ENCODE measurements at regions not wholly inside any gene's neighbourhood (a gene's known extent, or its start where the extent isn't known, plus 50 kb on each side); places are given as distances from the start of the nearest gene placed in this dataset.
"Not testable (repeated sequence)": the region's sequence is repeated elsewhere in the genome, so short reads cannot be mapped to it uniquely, and the experiment has no call there.

- TF ChIP-seq EZH2 (IDR thresholded peaks at IDR 0.05; ENCODE audit: borderline replicate concordance, low read depth, low read length, severe bottlenecking), result no peak
- TF ChIP-seq CTCF (IDR thresholded peaks at IDR 0.05; ENCODE audit: borderline replicate concordance, extremely low read depth, low read length, poor library complexity, severe bottlenecking), result no peak
- ATAC-seq (ENCODE audit: insufficient read depth, low read depth) (no peak), DNase-seq (no peak)
- no peaks in the 10 kb centered on the region for H3K9me3 ChIP-seq (ENCODE audit: insufficient read depth, low read length, severe bottlenecking)
- no peaks in the 10 kb centered on the region for H3K79me2 ChIP-seq (ENCODE audit: insufficient read depth, low read length)
- no peaks in the 10 kb centered on the region for H3K4me1 ChIP-seq (ENCODE audit: insufficient read depth, low read length)
- H3K27ac ChIP-seq (ENCODE audit: low read length), result no peak overlapping the region
- no peak overlapping the region for H3K9ac ChIP-seq (ENCODE audit: low read depth, low read length)
- no peaks in the 10 kb centered on the region for H4K20me1 ChIP-seq (ENCODE audit: insufficient read depth, low read length)
- no peak overlapping the region for H3K4me2 ChIP-seq (ENCODE audit: insufficient read depth, low read length)
- H3K36me3 ChIP-seq (ENCODE audit: insufficient read depth, low read length), result no peaks in the 10 kb centered on the region
- H3K27me3 ChIP-seq (ENCODE audit: insufficient read depth, low read length, poor library complexity), result no peaks in the 10 kb centered on the region
- H3K4me3 ChIP-seq (ENCODE audit: low read depth in 1 of 2, low read length in 2 of 2), result no peak overlapping the region
- no peak overlapping the region for H2AFZ ChIP-seq (ENCODE audit: low read depth, low read length)
These were observed 247.3 kb upstream of the NSMCE3 start for GRCh38 chr15:29516929-29517328.

GRCh38 chr15:29514926-29515325 is 245.3 kb upstream of the NSMCE3 start:
- Histone ChIP-seq H3K4me1 (ENCODE audit: insufficient read depth, low read length) (no peaks in the 10 kb centered on the region), H3K9ac (ENCODE audit: low read depth, low read length) (no peak overlapping the region), H3K9me3 (ENCODE audit: insufficient read depth, low read length, severe bottlenecking) (no peaks in the 10 kb centered on the region), H3K79me2 (ENCODE audit: insufficient read depth, low read length) (no peaks in the 10 kb centered on the region), H2AFZ (ENCODE audit: low read depth, low read length) (no peak overlapping the region), H3K36me3 (ENCODE audit: insufficient read depth, low read length) (no peaks in the 10 kb centered on the region), H4K20me1 (ENCODE audit: insufficient read depth, low read length) (no peaks in the 10 kb centered on the region), H3K4me2 (ENCODE audit: insufficient read depth, low read length) (no peak overlapping the region), H3K27ac (ENCODE audit: low read length) (no peak overlapping the region), H3K27me3 (ENCODE audit: insufficient read depth, low read length, poor library complexity) (no peaks in the 10 kb centered on the region), H3K4me3 (ENCODE audit: low read depth in 1 of 2, low read length in 2 of 2) (no peak overlapping the region)
- TF ChIP-seq CTCF (IDR thresholded peaks at IDR 0.05; ENCODE audit: borderline replicate concordance, extremely low read depth, low read length, poor library complexity, severe bottlenecking) (no peak), EZH2 (IDR thresholded peaks at IDR 0.05; ENCODE audit: borderline replicate concordance, low read depth, low read length, severe bottlenecking) (no peak)
- DNase-seq, result no peak
- ATAC-seq (ENCODE audit: insufficient read depth, low read depth), result no peak

- no peak overlapping the region for H3K9ac ChIP-seq (ENCODE audit: low read depth, low read length)
- DNase-seq, result no peak
These were observed 242.0 kb upstream of the NSMCE3 start for GRCh38 chr15:29511663-29512062.

GRCh38 chr15:29505535-29505934 is 235.9 kb upstream of the NSMCE3 start:
- not testable (repeated sequence) for H3K9me3 ChIP-seq (ENCODE audit: insufficient read depth, low read length, severe bottlenecking); H3K4me3 ChIP-seq (ENCODE audit: low read depth in 1 of 2, low read length in 2 of 2); H3K9ac ChIP-seq (ENCODE audit: low read depth, low read length); H3K4me2 ChIP-seq (ENCODE audit: insufficient read depth, low read length); DNase-seq; H2AFZ ChIP-seq (ENCODE audit: low read depth, low read length); H3K27ac ChIP-seq (ENCODE audit: low read length); H4K20me1 ChIP-seq (ENCODE audit: insufficient read depth, low read length); ATAC-seq (ENCODE audit: insufficient read depth, low read depth); H3K4me1 ChIP-seq (ENCODE audit: insufficient read depth, low read length); H3K79me2 ChIP-seq (ENCODE audit: insufficient read depth, low read length); H3K27me3 ChIP-seq (ENCODE audit: insufficient read depth, low read length, poor library complexity); H3K36me3 ChIP-seq (ENCODE audit: insufficient read depth, low read length)

More at GRCh38 chr15:29511663-29512062, 242.0 kb upstream of the NSMCE3 start:
- Histone ChIP-seq H3K27me3 (ENCODE audit: insufficient read depth, low read length, poor library complexity) (no peaks in the 10 kb centered on the region), H3K4me2 (ENCODE audit: insufficient read depth, low read length) (no peak overlapping the region), H3K79me2 (ENCODE audit: insufficient read depth, low read length) (no peaks in the 10 kb centered on the region), H2AFZ (ENCODE audit: low read depth, low read length) (no peak overlapping the region), H3K4me1 (ENCODE audit: insufficient read depth, low read length) (no peaks in the 10 kb centered on the region), H3K36me3 (ENCODE audit: insufficient read depth, low read length) (no peaks in the 10 kb centered on the region), H3K4me3 (ENCODE audit: low read depth in 1 of 2, low read length in 2 of 2) (no peak overlapping the region), H3K9me3 (ENCODE audit: insufficient read depth, low read length, severe bottlenecking) (no peaks in the 10 kb centered on the region), H3K27ac (ENCODE audit: low read length) (no peak overlapping the region), H4K20me1 (ENCODE audit: insufficient read depth, low read length) (no peaks in the 10 kb centered on the region)
- ATAC-seq (ENCODE audit: insufficient read depth, low read depth), result no peak
- TF ChIP-seq CTCF (IDR thresholded peaks at IDR 0.05; ENCODE audit: borderline replicate concordance, extremely low read depth, low read length, poor library complexity, severe bottlenecking), result no peak
- no peak for TF ChIP-seq EZH2 (IDR thresholded peaks at IDR 0.05; ENCODE audit: borderline replicate concordance, low read depth, low read length, severe bottlenecking)
